GM18858 (cell line): ENCODE measurements at regions not wholly inside any gene's neighbourhood (a gene's known extent, or its start where the extent isn't known, plus 50 kb on each side); places are given as distances from the start of the nearest gene placed in this dataset.
"Not testable (repeated sequence)": the region's sequence is repeated elsewhere in the genome, so short reads cannot be mapped to it uniquely, and the experiment has no call there.

ENCODE experiments used
- ATAC-seq: cut with Tn5 transposase; IDR thresholded peaks from one replicate; pipeline ENCODE4 v1.9.1; 2021; ENCODE audit not compliant: unreplicated experiment

DNA sequence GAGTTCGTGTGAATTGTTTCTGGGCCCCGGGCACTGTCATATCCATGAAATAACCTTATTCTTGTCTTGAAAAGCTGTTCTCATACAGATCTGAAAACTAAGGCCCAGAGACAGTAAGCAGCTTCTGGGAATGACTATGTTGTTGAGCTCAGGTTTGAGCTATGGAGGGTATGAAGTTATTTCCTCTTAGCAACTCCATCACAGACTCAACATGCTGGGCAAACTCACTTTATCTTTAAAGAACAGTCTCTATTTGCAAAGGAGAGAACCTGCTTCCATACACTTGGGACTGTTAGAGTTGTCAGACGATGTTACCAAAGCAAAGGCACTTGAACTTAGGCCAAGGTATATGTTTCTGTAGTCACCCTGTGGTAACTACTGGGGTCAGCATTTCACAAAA is 90.0 kb downstream of the GPR88 start:
- no peak for ATAC-seq

DNA sequence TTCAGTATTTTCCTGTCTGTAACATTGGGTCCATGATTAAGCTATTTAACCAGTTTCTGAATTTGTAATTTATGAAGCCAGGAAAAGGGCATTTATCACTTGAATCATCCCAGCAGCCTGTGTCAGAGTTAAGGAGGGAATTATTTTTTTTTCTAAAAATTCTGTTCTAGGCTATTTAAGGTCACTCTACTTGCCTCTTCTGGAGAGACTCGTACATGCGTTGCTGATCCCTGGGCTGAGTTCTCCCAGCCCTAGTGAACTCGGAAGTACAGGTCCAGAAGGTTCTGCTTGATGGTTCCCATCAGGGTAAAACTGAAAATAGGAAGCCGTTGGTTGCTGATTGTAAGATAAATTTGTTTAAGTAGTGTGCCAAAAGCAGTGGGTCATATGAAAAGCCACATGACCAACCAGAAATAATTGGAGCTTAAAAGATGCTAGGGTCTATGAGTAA is 90.7 kb downstream of the GPR88 start:
- ATAC-seq = no peak

DNA sequence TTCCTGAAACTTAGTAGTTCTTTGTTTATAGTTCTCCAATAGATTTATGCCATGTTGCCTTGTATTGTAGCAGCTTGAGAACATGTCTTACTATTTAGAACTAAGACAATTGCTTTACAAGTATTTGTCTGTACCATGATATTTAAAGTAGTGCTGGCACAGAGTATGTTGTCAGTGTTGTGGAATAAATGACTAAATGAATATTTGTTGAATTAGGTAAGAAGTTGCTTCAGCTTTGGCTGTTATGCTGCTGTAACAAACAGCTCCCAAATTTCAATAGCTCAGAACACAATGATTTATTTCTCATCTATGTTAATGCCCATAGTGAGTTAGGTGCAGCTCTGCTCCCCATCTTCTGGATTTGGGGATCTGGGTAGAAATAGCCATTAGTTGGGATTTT is 90.2 kb upstream of the VCAM1 start:
- ATAC-seq = no peak

DNA sequence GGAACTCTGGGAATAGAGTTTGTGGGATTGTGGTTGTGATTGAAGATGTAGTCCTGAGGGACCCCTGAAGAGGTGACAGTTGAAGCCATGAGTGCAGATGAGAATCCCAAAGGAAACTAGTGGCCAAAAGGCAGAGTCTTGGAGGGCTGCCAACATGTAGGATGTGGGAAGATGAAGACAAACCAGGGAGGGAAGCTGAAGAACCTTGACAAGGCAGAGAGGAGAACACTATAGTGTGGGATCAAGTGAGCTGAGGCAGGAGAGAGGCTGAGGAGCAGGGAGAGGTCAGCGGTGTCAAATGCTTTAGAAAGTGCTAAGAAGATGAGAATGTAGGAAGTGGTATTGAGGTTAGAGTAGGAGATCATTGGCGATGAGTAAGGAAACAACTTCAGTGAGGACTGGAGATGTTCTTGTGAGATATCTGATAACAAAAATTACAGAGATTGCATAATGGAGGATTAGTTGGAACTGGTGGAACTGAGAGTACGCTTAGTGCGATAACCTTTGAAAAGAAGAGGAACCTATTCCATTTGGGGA is 88.5 kb upstream of the VCAM1 start:
- ATAC-seq = no peak

DNA sequence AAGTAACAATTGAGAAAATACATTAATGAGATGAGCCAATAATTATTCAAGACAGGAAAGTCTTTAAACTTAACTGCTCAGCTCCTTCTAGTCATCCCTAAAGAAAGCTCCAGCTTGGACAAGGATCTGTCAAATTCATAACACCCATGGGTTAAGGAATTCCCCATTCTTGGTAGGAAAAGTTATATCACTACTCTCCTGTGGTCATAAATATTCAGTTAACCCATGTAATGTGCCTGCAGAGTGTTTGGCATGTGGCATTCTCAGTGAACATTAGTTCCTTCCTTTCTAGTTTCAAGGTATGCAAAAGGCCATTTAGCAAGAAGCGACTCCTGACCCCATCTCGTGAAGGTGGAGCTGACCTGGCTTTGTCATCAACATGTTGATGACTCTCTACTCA is 76.7 kb upstream of the VCAM1 start:
- no peak for ATAC-seq

DNA sequence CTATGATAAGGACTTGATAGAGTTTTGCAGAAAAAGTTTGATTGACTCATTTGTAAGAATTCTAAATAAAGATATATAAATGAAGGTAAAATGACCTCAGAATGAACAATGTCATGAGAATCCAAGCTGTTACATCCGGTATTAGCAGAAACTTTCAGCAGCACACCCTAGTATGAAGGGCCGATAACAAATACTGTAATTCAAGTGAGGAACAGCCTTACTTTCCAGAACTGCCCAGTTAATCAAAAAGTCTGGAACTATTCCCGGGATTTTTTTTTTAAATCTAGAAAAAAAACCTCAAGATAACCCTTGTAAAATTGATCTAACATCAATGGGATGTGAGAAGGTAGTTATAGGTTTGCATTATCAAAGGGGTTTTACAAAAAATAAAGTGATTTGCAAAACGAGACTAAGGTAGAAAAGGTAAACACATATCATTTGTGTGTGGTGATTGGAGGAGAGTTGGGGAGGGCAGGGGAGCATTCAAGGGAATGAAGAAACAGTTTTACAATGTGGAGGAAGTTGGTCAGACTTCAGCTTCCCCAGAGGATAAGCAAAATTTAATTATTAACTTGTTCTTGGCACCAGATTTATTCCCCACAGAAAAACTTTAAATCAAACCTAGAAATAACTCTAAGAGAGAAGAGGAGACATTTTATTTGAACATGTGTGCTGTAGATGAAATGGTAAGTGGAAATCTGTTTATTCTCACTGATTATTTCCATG is 75.9 kb upstream of the VCAM1 start:
- no peak for ATAC-seq

DNA sequence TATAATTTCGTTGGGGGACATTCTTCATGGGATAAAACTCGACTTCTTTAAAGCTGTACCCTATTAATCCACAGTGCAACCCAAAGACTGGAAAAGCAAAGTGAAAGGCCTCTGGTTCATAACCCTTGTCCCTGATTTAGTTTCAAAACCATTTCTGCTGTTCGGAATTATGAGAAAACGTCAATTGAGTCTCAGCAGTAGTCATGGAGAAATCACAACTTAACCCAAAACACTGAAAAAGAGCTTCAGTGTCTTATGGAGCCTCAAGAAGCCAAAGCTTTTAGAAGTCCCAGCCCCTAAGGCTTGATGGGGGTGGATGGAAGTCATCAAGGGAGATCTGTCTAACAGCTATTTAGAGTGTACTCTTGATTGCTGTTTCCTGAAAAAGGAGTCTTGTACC is 73.5 kb upstream of the VCAM1 start:
- no peak for ATAC-seq

DNA sequence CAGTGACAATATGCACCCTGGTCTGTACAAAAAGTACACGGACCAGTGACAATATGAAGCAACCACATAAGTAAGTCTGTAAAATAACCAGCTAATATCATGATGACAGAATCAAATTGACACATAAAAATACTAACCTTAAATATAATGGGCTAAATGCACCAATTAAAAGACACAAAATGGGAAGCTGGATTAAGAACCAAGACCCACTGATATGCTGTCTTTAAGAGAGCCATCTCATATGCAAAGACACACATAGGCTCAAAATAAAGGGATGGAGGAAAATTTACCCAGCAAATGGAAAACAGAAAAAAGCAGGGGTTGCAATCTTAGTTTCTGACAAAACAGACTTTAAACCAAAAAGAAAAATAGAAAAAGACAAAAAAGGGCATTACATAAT is 70.4 kb upstream of the VCAM1 start:
- ATAC-seq = no peak

DNA sequence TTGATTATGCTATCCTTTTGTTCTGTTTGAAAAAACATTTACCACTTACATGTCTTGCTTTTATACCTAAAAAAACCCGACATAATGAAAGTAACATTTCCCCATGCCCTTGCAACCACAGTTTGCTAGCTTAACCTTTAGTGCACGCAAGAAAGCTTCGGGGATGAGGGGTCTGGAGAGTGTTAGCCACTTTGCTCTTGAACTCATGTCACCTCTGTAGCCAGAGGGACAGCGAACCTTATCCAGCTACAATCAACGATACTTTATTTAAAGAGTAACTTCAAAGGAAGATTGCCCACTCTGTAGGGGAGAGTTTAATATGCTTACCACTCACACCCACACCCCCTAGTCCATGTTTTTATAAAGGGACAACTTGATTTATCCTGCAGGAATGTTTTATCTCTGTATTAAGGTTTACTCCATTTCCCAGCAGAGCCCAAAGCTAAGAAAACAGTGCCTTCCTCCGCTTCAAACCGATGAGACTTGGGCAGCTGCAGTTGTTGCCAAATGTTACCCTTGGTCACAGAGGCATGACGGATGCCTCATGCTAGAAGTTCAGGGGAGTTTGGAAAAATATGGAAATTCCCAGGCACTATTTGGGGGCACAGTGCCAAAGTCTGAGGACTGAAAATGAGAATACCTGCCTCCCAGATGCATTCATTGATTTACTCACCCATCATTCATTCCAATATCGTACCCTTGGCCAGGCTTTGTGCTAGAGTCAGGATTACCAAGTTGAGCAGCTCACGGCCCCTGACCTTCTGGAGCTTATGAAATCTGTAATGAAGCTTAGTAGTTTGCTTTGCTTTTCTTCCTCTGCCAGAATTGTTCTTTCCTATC is 61.4 kb upstream of the VCAM1 start:
- no peak for ATAC-seq

DNA sequence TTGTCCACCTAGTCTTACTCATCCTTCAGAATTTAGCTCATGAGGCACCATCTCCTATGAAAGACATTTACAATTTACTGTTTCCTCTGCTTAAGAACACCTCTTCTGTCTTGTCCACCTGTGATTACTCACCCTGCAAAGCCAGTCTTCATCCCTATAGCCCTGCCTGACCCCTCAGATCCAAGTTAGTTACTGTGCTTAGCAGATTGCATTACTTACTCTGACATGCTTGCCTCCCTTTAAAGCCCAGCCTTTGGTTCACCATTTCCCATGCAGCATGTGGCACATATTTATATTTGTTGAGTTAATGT is 60.9 kb upstream of the VCAM1 start:
- no peak for ATAC-seq

DNA sequence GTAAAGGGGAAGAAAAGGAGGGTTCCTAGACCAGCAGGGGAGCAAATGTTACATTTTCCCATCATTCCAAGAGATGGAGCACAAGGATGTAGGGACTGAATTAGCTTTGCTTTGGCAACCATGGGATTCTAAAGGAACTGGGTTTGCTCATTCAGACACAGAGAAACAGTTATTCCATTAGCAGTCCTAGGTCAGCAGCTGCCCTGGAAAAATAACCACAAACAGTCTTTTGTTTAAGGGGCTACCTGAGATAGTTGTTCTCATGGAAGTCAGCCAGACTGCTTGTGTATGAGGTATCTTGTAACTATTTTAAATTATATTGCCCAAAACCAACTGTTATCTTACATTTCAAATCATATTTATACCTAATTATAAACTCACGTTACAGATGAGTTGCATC is 58.4 kb upstream of the VCAM1 start:
- no peak for ATAC-seq

DNA sequence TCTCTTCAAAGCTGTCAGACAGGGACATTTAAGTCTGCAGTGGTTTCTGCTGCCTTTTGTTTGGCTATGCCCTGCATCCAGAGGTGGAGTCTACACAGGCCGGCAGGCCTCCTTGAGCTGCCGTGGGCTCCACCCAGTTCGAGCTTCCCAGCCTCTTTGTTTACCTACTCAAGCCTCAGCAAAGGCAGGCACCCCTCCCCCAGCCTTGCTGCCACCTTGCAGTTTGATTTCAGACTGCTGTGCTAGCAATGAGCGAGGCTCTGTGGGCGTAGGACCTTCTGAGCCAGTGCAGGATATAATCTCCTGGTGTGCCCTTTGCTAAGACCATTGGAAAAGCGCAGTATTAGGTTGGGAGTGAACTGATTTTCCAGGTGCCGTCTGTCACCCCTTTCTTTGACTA is 51.0 kb upstream of the VCAM1 start:
- ATAC-seq = not testable (repeated sequence)
